GM23338 (cell line): ENCODE measurements at regions not wholly inside any gene's neighbourhood (a gene's known extent, or its start where the extent isn't known, plus 50 kb on each side); places are given as distances from the start of the nearest gene placed in this dataset.

Experiments
- ATAC-seq: fragments of 200-7000 bp; cut with Tn5 transposase; 3 replicates; pipeline ENCODE4 v1.9.1; 2020
- DNase-seq: peaks from one replicate; pipeline ENCODE4 v3.0.0-alpha.2; 2015; ENCODE audit warnings: low spot score
- H2AFZ ChIP-seq: fragments of 200-600 bp; sonication (generic); 2 replicates; pipeline ENCODE4 v1.8.0; 2016; ENCODE audit warnings: antibody characterized with exemption, mild to moderate bottlenecking, moderate library complexity
- H3F3A ChIP-seq: fragments of 200-600 bp; sonication (generic); replicated peaks from 2 replicates; pipeline ENCODE4 v1.8.0; 2017; ENCODE audit warnings: antibody characterized with exemption, mixed run types, low read depth
- H3K27ac ChIP-seq: fragments of 200-600 bp; sonication (generic); 2 replicates; pipeline ENCODE4 v1.6.1; 2016; ENCODE audit warnings: low read depth
- H3K27me3 ChIP-seq: fragments of 200-600 bp; sonication (generic); 2 replicates; pipeline ENCODE4 v1.8.0; 2016; ENCODE audit warnings: mild to moderate bottlenecking, mixed run types, moderate library complexity; ENCODE audit not compliant: insufficient read depth
- H3K36me3 ChIP-seq: fragments of 200-600 bp; sonication (generic); 2 replicates; pipeline ENCODE4 v1.8.0; 2016; ENCODE audit warnings: mild to moderate bottlenecking; ENCODE audit not compliant: insufficient read depth
- H3K4me1 ChIP-seq: fragments of 200-600 bp; sonication (generic); 2 replicates; pipeline ENCODE4 v1.8.0; 2016; ENCODE audit warnings: mild to moderate bottlenecking, moderate library complexity; ENCODE audit not compliant: insufficient read depth
- H3K4me2 ChIP-seq: fragments of 200-600 bp; sonication (generic); 2 replicates; pipeline ENCODE4 v1.7.1; 2017; ENCODE audit warnings: mixed run types
- H3K4me3 ChIP-seq: fragments of 200-600 bp; sonication (generic); 2 replicates; pipeline ENCODE4 v1.6.1; 2016; ENCODE audit warnings: mixed run types
- H3K79me2 ChIP-seq: fragments of 200-600 bp; sonication (generic); replicated peaks from 2 replicates; pipeline ENCODE4 v1.8.0; 2017; ENCODE audit warnings: mild to moderate bottlenecking; ENCODE audit not compliant: insufficient read depth
- H3K9me2 ChIP-seq: fragments of 200-600 bp; sonication (generic); 2 replicates; pipeline ENCODE4 v1.8.0; 2017; ENCODE audit not compliant: insufficient read depth
- H4K20me1 ChIP-seq: fragments of 200-600 bp; sonication (generic); replicated peaks from 2 replicates; pipeline ENCODE4 v1.8.0; 2017; ENCODE audit warnings: mild to moderate bottlenecking; ENCODE audit not compliant: insufficient read depth
- H3K27ac Mint-ChIP-seq: 2 replicates; pipeline ENCODE4 v1.8.0; 2020; ENCODE audit warnings: inconsistent platforms, mild to moderate bottlenecking, moderate library complexity, mixed read lengths
- H3K27me3 Mint-ChIP-seq: 3 replicates; pipeline ENCODE4 v1.8.0; 2022; ENCODE audit warnings: low read depth, mild to moderate bottlenecking, moderate library complexity, mixed read lengths, inconsistent platforms; ENCODE audit not compliant: insufficient read depth, poor library complexity
- H3K36me3 Mint-ChIP-seq: 3 replicates; pipeline ENCODE4 v1.8.0; 2021; ENCODE audit warnings: low read depth, mild to moderate bottlenecking, inconsistent platforms, moderate library complexity, mixed read lengths
- H3K4me1 Mint-ChIP-seq: 3 replicates; pipeline ENCODE4 v1.8.0; 2020; ENCODE audit warnings: mild to moderate bottlenecking, inconsistent platforms, mixed read lengths
- H3K4me3 Mint-ChIP-seq: 3 replicates; pipeline ENCODE4 v1.8.0; 2021; ENCODE audit warnings: moderate library complexity, mild to moderate bottlenecking, inconsistent platforms, mixed read lengths
- H3K9me3 Mint-ChIP-seq: 3 replicates; pipeline ENCODE4 v1.8.0; 2020; ENCODE audit warnings: moderate library complexity, mild to moderate bottlenecking, inconsistent platforms, mixed read lengths
- CREB1 ChIP-seq: fragments of 250-450 bp; sonication (Bioruptor Pico); IDR thresholded peaks from 2 replicates; pipeline ENCODE4 v1.5.0; 2020; ENCODE audit warnings: low read depth, mild to moderate bottlenecking, moderate library complexity
- CTCF ChIP-seq, 2 experiments: fragments of 200-600 bp in 1 of 2; sonication (generic) in 1 of 2; conservative IDR thresholded peaks; 2 replicates each; pipeline versions ENCODE4 v1.5.1 to v1.6.1; 2016 to 2017; ENCODE audit warnings: antibody characterized with exemption in 2 of 2, low read depth in 2 of 2, mild to moderate bottlenecking in 2 of 2, moderate library complexity in 1 of 2
- EZH2 ChIP-seq: fragments of 200-600 bp; sonication (generic); IDR thresholded peaks from one replicate; pipeline ENCODE4 v1.8.0; 2017; ENCODE audit warnings: antibody characterized with exemption, mild to moderate bottlenecking, low read depth; ENCODE audit not compliant: unreplicated experiment
- EZH2phosphoT487 ChIP-seq: fragments of 200-600 bp; sonication (generic); IDR thresholded peaks from one replicate; pipeline ENCODE4 v1.8.1; 2018; ENCODE audit warnings: antibody characterized with exemption; ENCODE audit not compliant: unreplicated experiment
- JUNB ChIP-seq: IDR thresholded peaks from one replicate; pipeline ENCODE4 v1.6.1; 2016; ENCODE audit warnings: antibody characterized with exemption; ENCODE audit not compliant: unreplicated experiment
- NANOG ChIP-seq: IDR thresholded peaks from 2 replicates; pipeline ENCODE4 v1.6.1; 2016; ENCODE audit warnings: antibody characterized with exemption, borderline replicate concordance
- POLR2AphosphoS5 ChIP-seq: IDR thresholded peaks from 2 replicates; pipeline ENCODE4 v1.6.1; 2016; ENCODE audit warnings: antibody characterized with exemption, low read depth
- STAT1 ChIP-seq: IDR thresholded peaks from one replicate; pipeline ENCODE4 v1.6.1; 2016; ENCODE audit warnings: antibody characterized with exemption; ENCODE audit not compliant: unreplicated experiment
- ZNF114 ChIP-seq: fragments of 250-450 bp; sonication (Bioruptor Pico); IDR thresholded peaks from 2 replicates; pipeline ENCODE4 v1.5.0; 2020; ENCODE audit warnings: mild to moderate bottlenecking, moderate library complexity
- ZNF331 ChIP-seq: fragments of 250-450 bp; sonication (Bioruptor Pico); IDR thresholded peaks from 2 replicates; pipeline ENCODE4 v1.5.0; 2020; ENCODE audit warnings: low read depth, mild to moderate bottlenecking, moderate library complexity
- TF ChIP-seq, protein P1 (sequence below): fragments of 250-450 bp; sonication (Bioruptor Pico); IDR thresholded peaks from 2 replicates; pipeline ENCODE4 v1.5.0; 2020; ENCODE audit warnings: mild to moderate bottlenecking, moderate library complexity
- TF ChIP-seq, protein P2 (sequence below): IDR thresholded peaks from one replicate; pipeline ENCODE4 v1.6.1; 2018; ENCODE audit warnings: antibody characterized with exemption; ENCODE audit not compliant: unreplicated experiment
- TF ChIP-seq, protein P3 (sequence below): IDR thresholded peaks from 2 replicates; pipeline ENCODE4 v1.6.1; 2016; ENCODE audit warnings: antibody characterized with exemption

GRCh38 chr15:53210653-53211052 is 420.5 kb upstream of the ONECUT1 start:
- Histone ChIP-seq H3F3A (no peaks in the 10 kb centered on the region), H3K36me3 (no peaks in the 10 kb centered on the region), H3K9me2 (no peaks in the 10 kb centered on the region), H3K4me2 (no peak overlapping the region), H3K79me2 (no peaks in the 10 kb centered on the region), H3K4me1 (no peaks in the 10 kb centered on the region), H3K27me3 (no peaks in the 10 kb centered on the region), H4K20me1 (no peaks in the 10 kb centered on the region), H2AFZ (no peak overlapping the region), H3K4me3 (no peak overlapping the region), H3K27ac (no peak overlapping the region)
- H3K4me1 Mint-ChIP-seq: peaks cover 9% of the 10 kb centered on the region
- no peaks in the 10 kb centered on the region for H3K9me3 Mint-ChIP-seq
- peaks cover 2% of the 10 kb centered on the region for H3K27me3 Mint-ChIP-seq
- DNase-seq: no peak
- peak; percentile 59 for ATAC-seq
- H3K36me3 Mint-ChIP-seq: no peaks in the 10 kb centered on the region
- no peak overlapping the region for H3K4me3 Mint-ChIP-seq
- H3K27ac Mint-ChIP-seq: no peak overlapping the region
- TF ChIP-seq POLR2AphosphoS5: no peak
- TF ChIP-seq, protein P1, sequence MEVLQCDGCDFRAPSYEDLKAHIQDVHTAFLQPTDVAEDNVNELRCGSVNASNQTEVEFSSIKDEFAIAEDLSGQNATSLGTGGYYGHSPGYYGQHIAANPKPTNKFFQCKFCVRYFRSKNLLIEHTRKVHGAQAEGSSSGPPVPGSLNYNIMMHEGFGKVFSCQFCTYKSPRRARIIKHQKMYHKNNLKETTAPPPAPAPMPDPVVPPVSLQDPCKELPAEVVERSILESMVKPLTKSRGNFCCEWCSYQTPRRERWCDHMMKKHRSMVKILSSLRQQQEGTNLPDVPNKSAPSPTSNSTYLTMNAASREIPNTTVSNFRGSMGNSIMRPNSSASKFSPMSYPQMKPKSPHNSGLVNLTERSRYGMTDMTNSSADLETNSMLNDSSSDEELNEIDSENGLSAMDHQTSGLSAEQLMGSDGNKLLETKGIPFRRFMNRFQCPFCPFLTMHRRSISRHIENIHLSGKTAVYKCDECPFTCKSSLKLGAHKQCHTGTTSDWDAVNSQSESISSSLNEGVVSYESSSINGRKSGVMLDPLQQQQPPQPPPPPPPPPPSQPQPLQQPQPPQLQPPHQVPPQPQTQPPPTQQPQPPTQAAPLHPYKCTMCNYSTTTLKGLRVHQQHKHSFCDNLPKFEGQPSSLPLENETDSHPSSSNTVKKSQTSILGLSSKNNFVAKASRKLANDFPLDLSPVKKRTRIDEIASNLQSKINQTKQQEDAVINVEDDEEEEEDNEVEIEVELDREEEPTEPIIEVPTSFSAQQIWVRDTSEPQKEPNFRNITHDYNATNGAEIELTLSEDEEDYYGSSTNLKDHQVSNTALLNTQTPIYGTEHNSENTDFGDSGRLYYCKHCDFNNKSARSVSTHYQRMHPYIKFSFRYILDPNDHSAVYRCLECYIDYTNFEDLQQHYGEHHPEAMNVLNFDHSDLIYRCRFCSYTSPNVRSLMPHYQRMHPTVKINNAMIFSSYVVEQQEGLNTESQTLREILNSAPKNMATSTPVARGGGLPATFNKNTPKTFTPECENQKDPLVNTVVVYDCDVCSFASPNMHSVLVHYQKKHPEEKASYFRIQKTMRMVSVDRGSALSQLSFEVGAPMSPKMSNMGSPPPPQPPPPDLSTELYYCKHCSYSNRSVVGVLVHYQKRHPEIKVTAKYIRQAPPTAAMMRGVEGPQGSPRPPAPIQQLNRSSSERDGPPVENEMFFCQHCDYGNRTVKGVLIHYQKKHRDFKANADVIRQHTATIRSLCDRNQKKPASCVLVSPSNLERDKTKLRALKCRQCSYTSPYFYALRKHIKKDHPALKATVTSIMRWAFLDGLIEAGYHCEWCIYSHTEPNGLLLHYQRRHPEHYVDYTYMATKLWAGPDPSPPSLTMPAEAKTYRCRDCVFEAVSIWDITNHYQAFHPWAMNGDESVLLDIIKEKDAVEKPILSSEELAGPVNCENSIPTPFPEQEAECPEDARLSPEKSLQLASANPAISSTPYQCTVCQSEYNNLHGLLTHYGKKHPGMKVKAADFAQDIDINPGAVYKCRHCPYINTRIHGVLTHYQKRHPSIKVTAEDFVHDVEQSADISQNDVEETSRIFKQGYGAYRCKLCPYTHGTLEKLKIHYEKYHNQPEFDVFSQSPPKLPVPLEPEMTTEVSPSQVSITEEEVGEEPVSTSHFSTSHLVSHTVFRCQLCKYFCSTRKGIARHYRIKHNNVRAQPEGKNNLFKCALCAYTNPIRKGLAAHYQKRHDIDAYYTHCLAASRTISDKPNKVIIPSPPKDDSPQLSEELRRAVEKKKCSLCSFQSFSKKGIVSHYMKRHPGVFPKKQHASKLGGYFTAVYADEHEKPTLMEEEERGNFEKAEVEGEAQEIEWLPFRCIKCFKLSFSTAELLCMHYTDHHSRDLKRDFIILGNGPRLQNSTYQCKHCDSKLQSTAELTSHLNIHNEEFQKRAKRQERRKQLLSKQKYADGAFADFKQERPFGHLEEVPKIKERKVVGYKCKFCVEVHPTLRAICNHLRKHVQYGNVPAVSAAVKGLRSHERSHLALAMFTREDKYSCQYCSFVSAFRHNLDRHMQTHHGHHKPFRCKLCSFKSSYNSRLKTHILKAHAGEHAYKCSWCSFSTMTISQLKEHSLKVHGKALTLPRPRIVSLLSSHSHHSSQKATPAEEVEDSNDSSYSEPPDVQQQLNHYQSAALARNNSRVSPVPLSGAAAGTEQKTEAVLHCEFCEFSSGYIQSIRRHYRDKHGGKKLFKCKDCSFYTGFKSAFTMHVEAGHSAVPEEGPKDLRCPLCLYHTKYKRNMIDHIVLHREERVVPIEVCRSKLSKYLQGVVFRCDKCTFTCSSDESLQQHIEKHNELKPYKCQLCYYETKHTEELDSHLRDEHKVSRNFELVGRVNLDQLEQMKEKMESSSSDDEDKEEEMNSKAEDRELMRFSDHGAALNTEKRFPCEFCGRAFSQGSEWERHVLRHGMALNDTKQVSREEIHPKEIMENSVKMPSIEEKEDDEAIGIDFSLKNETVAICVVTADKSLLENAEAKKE (CRISPR knock-in tag): no peak
- TF ChIP-seq CREB1: no peak
- no peak for TF ChIP-seq JUNB
- TF ChIP-seq, protein P2, sequence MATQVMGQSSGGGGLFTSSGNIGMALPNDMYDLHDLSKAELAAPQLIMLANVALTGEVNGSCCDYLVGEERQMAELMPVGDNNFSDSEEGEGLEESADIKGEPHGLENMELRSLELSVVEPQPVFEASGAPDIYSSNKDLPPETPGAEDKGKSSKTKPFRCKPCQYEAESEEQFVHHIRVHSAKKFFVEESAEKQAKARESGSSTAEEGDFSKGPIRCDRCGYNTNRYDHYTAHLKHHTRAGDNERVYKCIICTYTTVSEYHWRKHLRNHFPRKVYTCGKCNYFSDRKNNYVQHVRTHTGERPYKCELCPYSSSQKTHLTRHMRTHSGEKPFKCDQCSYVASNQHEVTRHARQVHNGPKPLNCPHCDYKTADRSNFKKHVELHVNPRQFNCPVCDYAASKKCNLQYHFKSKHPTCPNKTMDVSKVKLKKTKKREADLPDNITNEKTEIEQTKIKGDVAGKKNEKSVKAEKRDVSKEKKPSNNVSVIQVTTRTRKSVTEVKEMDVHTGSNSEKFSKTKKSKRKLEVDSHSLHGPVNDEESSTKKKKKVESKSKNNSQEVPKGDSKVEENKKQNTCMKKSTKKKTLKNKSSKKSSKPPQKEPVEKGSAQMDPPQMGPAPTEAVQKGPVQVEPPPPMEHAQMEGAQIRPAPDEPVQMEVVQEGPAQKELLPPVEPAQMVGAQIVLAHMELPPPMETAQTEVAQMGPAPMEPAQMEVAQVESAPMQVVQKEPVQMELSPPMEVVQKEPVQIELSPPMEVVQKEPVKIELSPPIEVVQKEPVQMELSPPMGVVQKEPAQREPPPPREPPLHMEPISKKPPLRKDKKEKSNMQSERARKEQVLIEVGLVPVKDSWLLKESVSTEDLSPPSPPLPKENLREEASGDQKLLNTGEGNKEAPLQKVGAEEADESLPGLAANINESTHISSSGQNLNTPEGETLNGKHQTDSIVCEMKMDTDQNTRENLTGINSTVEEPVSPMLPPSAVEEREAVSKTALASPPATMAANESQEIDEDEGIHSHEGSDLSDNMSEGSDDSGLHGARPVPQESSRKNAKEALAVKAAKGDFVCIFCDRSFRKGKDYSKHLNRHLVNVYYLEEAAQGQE: no peak
- no peak for TF ChIP-seq EZH2
- no peak for TF ChIP-seq ZNF114 (CRISPR knock-in tag)
- TF ChIP-seq CTCF (conservative IDR thresholded peaks at IDR 0.05; ENCODE audit: low read depth in 2 of 2): no peak
- no peak for TF ChIP-seq STAT1
- no peak for TF ChIP-seq EZH2phosphoT487
- no peak for TF ChIP-seq NANOG
- TF ChIP-seq ZNF331 (CRISPR knock-in tag): no peak
- TF ChIP-seq, protein P3, sequence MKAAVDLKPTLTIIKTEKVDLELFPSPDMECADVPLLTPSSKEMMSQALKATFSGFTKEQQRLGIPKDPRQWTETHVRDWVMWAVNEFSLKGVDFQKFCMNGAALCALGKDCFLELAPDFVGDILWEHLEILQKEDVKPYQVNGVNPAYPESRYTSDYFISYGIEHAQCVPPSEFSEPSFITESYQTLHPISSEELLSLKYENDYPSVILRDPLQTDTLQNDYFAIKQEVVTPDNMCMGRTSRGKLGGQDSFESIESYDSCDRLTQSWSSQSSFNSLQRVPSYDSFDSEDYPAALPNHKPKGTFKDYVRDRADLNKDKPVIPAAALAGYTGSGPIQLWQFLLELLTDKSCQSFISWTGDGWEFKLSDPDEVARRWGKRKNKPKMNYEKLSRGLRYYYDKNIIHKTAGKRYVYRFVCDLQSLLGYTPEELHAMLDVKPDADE: no peak
